HCT116 (cell line): ENCODE measurements at regions not wholly inside any gene's neighbourhood (a gene's known extent, or its start where the extent isn't known, plus 50 kb on each side); places are given as distances from the start of the nearest gene placed in this dataset.

Experiments used
- ATAC-seq: fragments of 200-7000 bp; cut with Tn5 transposase; 2 replicates; pipeline ENCODE4 v1.9.1; 2020; ENCODE audit warnings: mild to moderate bottlenecking, moderate library complexity
- BruUV-seq: library from RNA; stranded (reverse); fragments of 400-500 nt; replicated peaks from 2 replicates; lab custom pipeline; 2021; lab: Mats Ljungman, UMichigan
- CTCF ChIA-PET: fragments of 300-600 bp; sonication (Branson Sonifier 250); formaldehyde crosslinking; loops from one replicate; lab custom pipeline; 2021; ENCODE audit warnings: antibody characterized with exemption; lab: Charles Lee
- POLR2A ChIA-PET: fragments of 300-600, 350-600 bp; sonication (Branson Sonifier 250); formaldehyde crosslinking; loops from one replicate; lab custom pipeline; 2021; ENCODE audit warnings: antibody characterized with exemption; lab: Charles Lee
- RAD21 ChIA-PET, 2 experiments: fragments of 300-600 bp; sonication (Branson Sonifier 250); formaldehyde crosslinking; loops; one replicate each; lab custom pipeline; 2023; ENCODE audit warnings: low total read pairs in 2 of 2; ENCODE audit not compliant: uncharacterized antibody in 2 of 2, unreplicated experiment in 2 of 2, low non-redundant PET in 1 of 2; lab: Charles Lee
- DNase-seq: peaks from one replicate; pipeline ENCODE4 v3.0.0-alpha.2; 2010; ENCODE audit warnings: low read depth, low spot score
- H2AFZ ChIP-seq: fragments of 200-600 bp; shearing (Covaris generic), sonication (generic); 2 replicates; pipeline ENCODE4 v1.6.1; 2017; ENCODE audit warnings: low read depth, mixed run types, mixed read lengths, antibody characterized with exemption, low read length; ENCODE audit not compliant: poor library complexity, severe bottlenecking
- H3K27ac ChIP-seq: 2 replicates; pipeline ENCODE4 v1.5.1; 2012; ENCODE audit warnings: low read depth, low read length
- H3K27me3 ChIP-seq: fragments of 200-600 bp; sonication (generic); 2 replicates; pipeline ENCODE4 v1.6.1; 2016; ENCODE audit warnings: mixed run types, low read length, mixed read lengths; ENCODE audit not compliant: insufficient read depth
- H3K36me3 ChIP-seq, 2 experiments: fragments of 200-500 bp in 1 of 2; fragments of 200-600 bp in 1 of 2; sonication (Bioruptor generic) in 1 of 2; sonication (generic) in 1 of 2; 2 replicates each; pipeline versions ENCODE4 v1.5.1 to v1.6.1; 2014 to 2016; ENCODE audit warnings: low read length in 2 of 2, inconsistent platforms in 1 of 2, mixed read lengths in 1 of 2, mixed run types in 1 of 2; ENCODE audit not compliant: insufficient read depth in 2 of 2, control insufficient read depth in 1 of 2
- H3K4me1 ChIP-seq, 2 experiments: fragments of 200-600 bp in 1 of 2; sonication (generic) in 1 of 2; 2 replicates each; pipeline versions ENCODE4 v1.5.1 to v1.6.1; 2012 to 2017; ENCODE audit warnings: low read length in 2 of 2, inconsistent platforms in 1 of 2, mild to moderate bottlenecking in 1 of 2, mixed read lengths in 1 of 2, mixed run types in 1 of 2, moderate library complexity in 1 of 2; ENCODE audit not compliant: insufficient read depth in 2 of 2, control insufficient read depth in 1 of 2
- H3K4me2 ChIP-seq: fragments of 200-600 bp; sonication (generic); 2 replicates; pipeline ENCODE4 v1.6.1; 2017; ENCODE audit warnings: mixed run types, low read length, mixed read lengths
- H3K4me3 ChIP-seq, 2 experiments: fragments of 200-600 bp in 1 of 2; sonication (generic) in 1 of 2; replicated peaks in 1 of 2; 2 replicates each; pipeline ENCODE4 v1.5.1; 2011 to 2016; ENCODE audit warnings: low read length in 2 of 2, control low read depth in 1 of 2, low read depth in 1 of 2, mild to moderate bottlenecking in 1 of 2, mixed read lengths in 1 of 2, mixed run types in 1 of 2
- H3K79me2 ChIP-seq: fragments of 200-600 bp; sonication (generic); 2 replicates; pipeline ENCODE4 v1.6.1; 2017; ENCODE audit warnings: mild to moderate bottlenecking, mixed run types, low read length, moderate library complexity, mixed read lengths; ENCODE audit not compliant: insufficient read depth
- H3K9ac ChIP-seq: fragments of 200-600 bp; sonication (generic); 2 replicates; pipeline ENCODE4 v1.6.1; 2016; ENCODE audit warnings: low read length, mixed read lengths
- H3K9me2 ChIP-seq: fragments of 200-600 bp; sonication (generic), shearing (Covaris generic); 2 replicates; pipeline ENCODE4 v1.6.1; 2017; ENCODE audit warnings: mixed run types, mild to moderate bottlenecking, moderate library complexity; ENCODE audit not compliant: insufficient read depth
- H3K9me3 ChIP-seq, 2 experiments: fragments of 200-500 bp in 1 of 2; fragments of 200-600 bp in 1 of 2; sonication (Bioruptor generic) in 1 of 2; sonication (generic) in 1 of 2; 2 replicates each; pipeline ENCODE4 v1.6.1; 2014 to 2017; ENCODE audit warnings: low read length in 2 of 2, mixed read lengths in 2 of 2, inconsistent platforms in 1 of 2, low read depth in 1 of 2, mild to moderate bottlenecking in 1 of 2, mixed run types in 1 of 2, moderate library complexity in 1 of 2; ENCODE audit not compliant: control insufficient read depth in 1 of 2, insufficient read depth in 1 of 2
- H4K20me1 ChIP-seq: fragments of 200-600 bp; sonication (generic), shearing (Covaris generic); 2 replicates; pipeline ENCODE4 v1.6.1; 2017; ENCODE audit warnings: mixed run types, mild to moderate bottlenecking, moderate library complexity; ENCODE audit not compliant: insufficient read depth
- CBX3 ChIP-seq: IDR thresholded peaks from 2 replicates; pipeline ENCODE4 v1.6.1; 2012; ENCODE audit warnings: low read depth
- CEBPB ChIP-seq: IDR thresholded peaks from 2 replicates; pipeline ENCODE4 v1.6.1; 2012; ENCODE audit warnings: low read depth
- EGR1 ChIP-seq: IDR thresholded peaks from 2 replicates; pipeline ENCODE4 v1.6.1; 2012; ENCODE audit warnings: low read depth
- ELF1 ChIP-seq: IDR thresholded peaks from 2 replicates; pipeline ENCODE4 v1.6.1; 2012; ENCODE audit warnings: low read depth, borderline replicate concordance
- EZH2phosphoT487 ChIP-seq: fragments of 200-600 bp; IDR thresholded peaks from 2 replicates; pipeline ENCODE4 v1.6.1; 2018; ENCODE audit warnings: antibody characterized with exemption, borderline replicate concordance
- FOSL1 ChIP-seq: IDR thresholded peaks from 2 replicates; pipeline ENCODE4 v1.6.1; 2012; ENCODE audit warnings: low read depth
- POLR2A ChIP-seq: IDR thresholded peaks from 2 replicates; pipeline ENCODE4 v1.7.0; 2011; ENCODE audit warnings: borderline replicate concordance; ENCODE audit not compliant: insufficient read depth, insufficient read length; ENCODE audit errors: extremely low read depth
- RAD21 ChIP-seq: IDR thresholded peaks from 2 replicates; pipeline ENCODE4 v1.6.1; 2012; ENCODE audit warnings: low read depth, mild to moderate bottlenecking
- SIN3A ChIP-seq: IDR thresholded peaks from 2 replicates; pipeline ENCODE4 v1.6.1; 2012; ENCODE audit warnings: low read depth
- SP1 ChIP-seq: IDR thresholded peaks from 2 replicates; pipeline ENCODE4 v1.6.1; 2012; ENCODE audit warnings: low read depth
- SRF ChIP-seq: IDR thresholded peaks from 2 replicates; pipeline ENCODE4 v1.6.1; 2012; ENCODE audit warnings: low read depth
- TCF7L2 ChIP-seq: IDR thresholded peaks from 2 replicates; pipeline ENCODE4 v1.7.0; 2011; ENCODE audit warnings: borderline replicate concordance, inconsistent platforms; ENCODE audit not compliant: insufficient read depth, insufficient read length; ENCODE audit errors: extremely low read depth
- YY1 ChIP-seq: IDR thresholded peaks from 2 replicates; pipeline ENCODE4 v1.6.1; 2011; ENCODE audit warnings: low read length, low read depth, moderate library complexity, mild to moderate bottlenecking; ENCODE audit not compliant: insufficient replicate concordance; ENCODE audit errors: extremely low read depth
- ZFX ChIP-seq: fragments of 450-650 bp; IDR thresholded peaks from 2 replicates; pipeline ENCODE4 v1.6.1; 2017
- ZNF274 ChIP-seq: fragments of 200-500 bp; sonication (Bioruptor generic); IDR thresholded peaks from 2 replicates; pipeline ENCODE4 v1.6.1; 2014; ENCODE audit warnings: mild to moderate bottlenecking, low read depth, low read length, inconsistent platforms
- intact Hi-C: fragments of 100-400 bp; cut with micrococcal nuclease; formaldehyde crosslinking; loops from 2 replicates; pipeline ENCODE4 v1.10.0; 2022
- TF ChIP-seq, protein P1 (sequence below): IDR thresholded peaks from 2 replicates; pipeline ENCODE4 v1.6.1; 2012
- TF ChIP-seq, protein P2 (sequence below): IDR thresholded peaks from 2 replicates; pipeline ENCODE4 v1.6.1; 2012; ENCODE audit warnings: low read depth
- TF ChIP-seq, protein P3 (sequence below): IDR thresholded peaks from 2 replicates; pipeline ENCODE4 v1.6.1; 2011; ENCODE audit warnings: mild to moderate bottlenecking, low read length, moderate library complexity; ENCODE audit not compliant: insufficient replicate concordance; ENCODE audit errors: extremely low read depth
- TF ChIP-seq, protein P4 (sequence below), 3 experiments: fragments of 200-600 bp in 1 of 3; sonication (generic) in 1 of 3; IDR thresholded peaks in 2 of 3; conservative IDR thresholded peaks in 1 of 3; 2 replicates each; pipeline ENCODE4 v1.5.1; 2012 to 2017; ENCODE audit warnings: low read depth in 2 of 3, low read length in 2 of 3, antibody characterized with exemption in 1 of 3, borderline replicate concordance in 1 of 3, control low read depth in 1 of 3, mild to moderate bottlenecking in 1 of 3, mixed read lengths in 1 of 3, mixed run types in 1 of 3, moderate library complexity in 1 of 3; ENCODE audit not compliant: insufficient read depth in 1 of 3
- TF ChIP-seq, protein P5 (sequence below): IDR thresholded peaks from 2 replicates; pipeline ENCODE4 v1.6.1; 2012

DNA sequence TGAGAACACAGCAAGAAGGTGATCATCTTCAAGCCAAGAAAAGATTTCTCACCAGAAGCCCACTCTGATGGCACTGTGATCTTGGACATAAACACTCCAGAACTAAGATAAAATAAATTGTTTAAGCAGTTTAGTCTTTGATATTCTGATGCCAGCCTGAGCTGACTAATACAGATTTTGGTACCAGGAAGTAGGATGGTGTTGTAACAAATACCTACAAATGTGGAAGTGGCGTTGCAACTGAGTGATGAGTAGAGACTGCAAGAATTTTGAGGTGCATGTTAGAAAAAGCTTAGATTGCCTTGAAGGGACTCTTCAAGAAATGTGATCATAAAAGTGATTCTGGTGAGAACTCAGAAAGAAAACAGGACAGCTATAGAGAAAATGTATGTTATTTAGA lies 592.4 kb upstream of the DAB2 start:
- H3K36me3 ChIP-seq, result no peaks in the 10 kb centered on the region
- RAD21 ChIA-PET, result no interaction called here
- no peaks in the 10 kb centered on the region for H3K9me2 ChIP-seq
- H2AFZ ChIP-seq, result no peak overlapping the region
- no peak overlapping the region for H3K9ac ChIP-seq
- H3K4me2 ChIP-seq, result no peak overlapping the region
- no peak for ATAC-seq
- TF ChIP-seq CBX3 (no peak), ZNF274 (no peak), CEBPB (no peak), EZH2phosphoT487 (no peak), ELF1 (no peak), SRF (no peak), FOSL1 (no peak), RAD21 (no peak), SIN3A (no peak), YY1 (no peak), SP1 (no peak), ZFX (no peak), POLR2A (no peak), TCF7L2 (no peak), EGR1 (no peak)
- TF ChIP-seq, protein P1, sequence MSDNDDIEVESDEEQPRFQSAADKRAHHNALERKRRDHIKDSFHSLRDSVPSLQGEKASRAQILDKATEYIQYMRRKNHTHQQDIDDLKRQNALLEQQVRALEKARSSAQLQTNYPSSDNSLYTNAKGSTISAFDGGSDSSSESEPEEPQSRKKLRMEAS, result no peak
- TF ChIP-seq, protein P2, sequence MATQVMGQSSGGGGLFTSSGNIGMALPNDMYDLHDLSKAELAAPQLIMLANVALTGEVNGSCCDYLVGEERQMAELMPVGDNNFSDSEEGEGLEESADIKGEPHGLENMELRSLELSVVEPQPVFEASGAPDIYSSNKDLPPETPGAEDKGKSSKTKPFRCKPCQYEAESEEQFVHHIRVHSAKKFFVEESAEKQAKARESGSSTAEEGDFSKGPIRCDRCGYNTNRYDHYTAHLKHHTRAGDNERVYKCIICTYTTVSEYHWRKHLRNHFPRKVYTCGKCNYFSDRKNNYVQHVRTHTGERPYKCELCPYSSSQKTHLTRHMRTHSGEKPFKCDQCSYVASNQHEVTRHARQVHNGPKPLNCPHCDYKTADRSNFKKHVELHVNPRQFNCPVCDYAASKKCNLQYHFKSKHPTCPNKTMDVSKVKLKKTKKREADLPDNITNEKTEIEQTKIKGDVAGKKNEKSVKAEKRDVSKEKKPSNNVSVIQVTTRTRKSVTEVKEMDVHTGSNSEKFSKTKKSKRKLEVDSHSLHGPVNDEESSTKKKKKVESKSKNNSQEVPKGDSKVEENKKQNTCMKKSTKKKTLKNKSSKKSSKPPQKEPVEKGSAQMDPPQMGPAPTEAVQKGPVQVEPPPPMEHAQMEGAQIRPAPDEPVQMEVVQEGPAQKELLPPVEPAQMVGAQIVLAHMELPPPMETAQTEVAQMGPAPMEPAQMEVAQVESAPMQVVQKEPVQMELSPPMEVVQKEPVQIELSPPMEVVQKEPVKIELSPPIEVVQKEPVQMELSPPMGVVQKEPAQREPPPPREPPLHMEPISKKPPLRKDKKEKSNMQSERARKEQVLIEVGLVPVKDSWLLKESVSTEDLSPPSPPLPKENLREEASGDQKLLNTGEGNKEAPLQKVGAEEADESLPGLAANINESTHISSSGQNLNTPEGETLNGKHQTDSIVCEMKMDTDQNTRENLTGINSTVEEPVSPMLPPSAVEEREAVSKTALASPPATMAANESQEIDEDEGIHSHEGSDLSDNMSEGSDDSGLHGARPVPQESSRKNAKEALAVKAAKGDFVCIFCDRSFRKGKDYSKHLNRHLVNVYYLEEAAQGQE, result no peak
- TF ChIP-seq, protein P3, sequence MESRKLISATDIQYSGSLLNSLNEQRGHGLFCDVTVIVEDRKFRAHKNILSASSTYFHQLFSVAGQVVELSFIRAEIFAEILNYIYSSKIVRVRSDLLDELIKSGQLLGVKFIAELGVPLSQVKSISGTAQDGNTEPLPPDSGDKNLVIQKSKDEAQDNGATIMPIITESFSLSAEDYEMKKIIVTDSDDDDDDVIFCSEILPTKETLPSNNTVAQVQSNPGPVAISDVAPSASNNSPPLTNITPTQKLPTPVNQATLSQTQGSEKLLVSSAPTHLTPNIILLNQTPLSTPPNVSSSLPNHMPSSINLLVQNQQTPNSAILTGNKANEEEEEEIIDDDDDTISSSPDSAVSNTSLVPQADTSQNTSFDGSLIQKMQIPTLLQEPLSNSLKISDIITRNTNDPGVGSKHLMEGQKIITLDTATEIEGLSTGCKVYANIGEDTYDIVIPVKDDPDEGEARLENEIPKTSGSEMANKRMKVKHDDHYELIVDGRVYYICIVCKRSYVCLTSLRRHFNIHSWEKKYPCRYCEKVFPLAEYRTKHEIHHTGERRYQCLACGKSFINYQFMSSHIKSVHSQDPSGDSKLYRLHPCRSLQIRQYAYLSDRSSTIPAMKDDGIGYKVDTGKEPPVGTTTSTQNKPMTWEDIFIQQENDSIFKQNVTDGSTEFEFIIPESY, result no peak
- TF ChIP-seq, protein P4, sequence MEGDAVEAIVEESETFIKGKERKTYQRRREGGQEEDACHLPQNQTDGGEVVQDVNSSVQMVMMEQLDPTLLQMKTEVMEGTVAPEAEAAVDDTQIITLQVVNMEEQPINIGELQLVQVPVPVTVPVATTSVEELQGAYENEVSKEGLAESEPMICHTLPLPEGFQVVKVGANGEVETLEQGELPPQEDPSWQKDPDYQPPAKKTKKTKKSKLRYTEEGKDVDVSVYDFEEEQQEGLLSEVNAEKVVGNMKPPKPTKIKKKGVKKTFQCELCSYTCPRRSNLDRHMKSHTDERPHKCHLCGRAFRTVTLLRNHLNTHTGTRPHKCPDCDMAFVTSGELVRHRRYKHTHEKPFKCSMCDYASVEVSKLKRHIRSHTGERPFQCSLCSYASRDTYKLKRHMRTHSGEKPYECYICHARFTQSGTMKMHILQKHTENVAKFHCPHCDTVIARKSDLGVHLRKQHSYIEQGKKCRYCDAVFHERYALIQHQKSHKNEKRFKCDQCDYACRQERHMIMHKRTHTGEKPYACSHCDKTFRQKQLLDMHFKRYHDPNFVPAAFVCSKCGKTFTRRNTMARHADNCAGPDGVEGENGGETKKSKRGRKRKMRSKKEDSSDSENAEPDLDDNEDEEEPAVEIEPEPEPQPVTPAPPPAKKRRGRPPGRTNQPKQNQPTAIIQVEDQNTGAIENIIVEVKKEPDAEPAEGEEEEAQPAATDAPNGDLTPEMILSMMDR (IDR thresholded peaks at IDR 0.05 in 2 of 3, conservative IDR thresholded peaks at IDR 0.05 in 1 of 3; ENCODE audit: borderline replicate concordance in 1 of 3, insufficient read depth in 1 of 3, low read depth in 2 of 3, low read length in 2 of 3), result no peak
- TF ChIP-seq, protein P5, sequence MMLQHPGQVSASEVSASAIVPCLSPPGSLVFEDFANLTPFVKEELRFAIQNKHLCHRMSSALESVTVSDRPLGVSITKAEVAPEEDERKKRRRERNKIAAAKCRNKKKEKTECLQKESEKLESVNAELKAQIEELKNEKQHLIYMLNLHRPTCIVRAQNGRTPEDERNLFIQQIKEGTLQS, result no peak
- no peak for DNase-seq
- no peak overlapping the region for H3K27ac ChIP-seq
- no TSS peak for BruUV-seq
- CTCF ChIA-PET, result no interaction called here
- POLR2A ChIA-PET, result no interaction called here
- H3K27me3 ChIP-seq, result no peaks in the 10 kb centered on the region
- intact Hi-C loops, result no loop called here
- H3K4me3 ChIP-seq, result no peak overlapping the region
- H3K79me2 ChIP-seq, result no peaks in the 10 kb centered on the region
- no peaks in the 10 kb centered on the region for H3K9me3 ChIP-seq
- H3K4me1 ChIP-seq, result no peaks in the 10 kb centered on the region
- no peaks in the 10 kb centered on the region for H4K20me1 ChIP-seq
